Breast epithelium (tissue), 4 donors: ENCODE measurements at regions not wholly inside any gene's neighbourhood (a gene's known extent, or its start where the extent isn't known, plus 50 kb on each side); places are given as distances from the start of the nearest gene placed in this dataset.
"Not testable (repeated sequence)": the region's sequence is repeated elsewhere in the genome, so short reads cannot be mapped to it uniquely, and the experiment has no call there.

Experiments
- DNase-seq, 2 donors: peaks; one replicate each; pipeline ENCODE4 v3.0.0-alpha.2; 2019; ENCODE audit warnings: low spot score in 2 of 2
- H3K27ac ChIP-seq, 2 donors: fragments of 200-600 bp; sonication (generic) in 1 of 2; one replicate each; pipeline ENCODE4 v1.5.1; 2016 to 2019; ENCODE audit warnings: mild to moderate bottlenecking in 1 of 2
- H3K27me3 ChIP-seq, 2 donors: fragments of 200-600 bp; sonication (generic) in 1 of 2; one replicate each; pipeline versions ENCODE4 v1.5.1 to v1.6.0; 2017 to 2019; ENCODE audit warnings: control low read depth in 1 of 2, mild to moderate bottlenecking in 1 of 2
- H3K36me3 ChIP-seq: fragments of 200-600 bp; one replicate; pipeline ENCODE4 v1.5.1; 2019
- H3K4me1 ChIP-seq, 2 donors: fragments of 200-600 bp; sonication (generic); one replicate each; pipeline ENCODE4 v1.5.1; 2016 to 2019; ENCODE audit warnings: control low read depth in 1 of 2
- H3K4me3 ChIP-seq, 3 donors: fragments of 200-600 bp; sonication (generic); 1 replicate in 2 of 3; 2 replicates in 1 of 3; pipeline ENCODE4 v1.5.1; 2016 to 2019; ENCODE audit warnings: mild to moderate bottlenecking in 3 of 3, moderate library complexity in 2 of 3
- H3K9me3 ChIP-seq, 2 donors: fragments of 200-600 bp; sonication (generic) in 1 of 2; one replicate each; pipeline ENCODE4 v1.5.1; 2016 to 2019; ENCODE audit warnings: control low read depth in 1 of 2
- POLR2A ChIP-seq: fragments of 450-650 bp; IDR thresholded peaks from one replicate; pipeline ENCODE4 v1.6.1; 2016; ENCODE audit warnings: antibody characterized with exemption, mild to moderate bottlenecking, moderate library complexity
- POLR2AphosphoS5 ChIP-seq, 3 donors: sonication (generic); formaldehyde crosslinking; IDR thresholded peaks; one replicate each; pipeline ENCODE4 v1.6.1; 2017; ENCODE audit warnings: antibody characterized with exemption in 3 of 3
- intact Hi-C: fragments of 100-400 bp; cut with DNase I; formaldehyde crosslinking; loops from one replicate; pipeline ENCODE4 v1.15.1; 2023; ENCODE audit warnings: low total_unique reads
- TF ChIP-seq, protein P1 (sequence below), 3 donors: fragments of 450-650 bp; IDR thresholded peaks; one replicate each; pipeline ENCODE4 v1.5.1; 2016 to 2017; ENCODE audit warnings: antibody characterized with exemption in 3 of 3, mild to moderate bottlenecking in 3 of 3, moderate library complexity in 3 of 3

DNA sequence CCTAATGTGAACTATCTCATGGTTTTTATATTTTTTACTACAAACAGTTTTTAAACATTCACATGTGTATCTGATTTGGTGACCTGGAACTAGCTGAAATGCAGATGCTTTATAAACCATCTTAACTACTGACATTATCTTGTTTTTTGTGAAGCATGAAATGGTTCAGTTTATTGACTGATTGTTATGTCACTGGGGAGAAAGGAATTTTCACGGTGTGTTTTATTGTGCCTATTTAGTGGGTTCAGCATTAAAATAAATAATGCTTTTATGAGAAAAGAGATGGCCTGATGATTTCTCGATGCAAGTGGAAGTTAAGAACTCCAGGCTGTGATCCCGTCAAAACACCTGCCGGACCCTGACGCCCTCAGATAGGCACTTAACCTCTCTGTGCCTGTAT lies 79.9 kb upstream of the KIF26B start:
- Histone ChIP-seq H3K4me3 (no peak overlapping the region), H3K27ac (no peak overlapping the region), H3K9me3 (no peaks in the 10 kb centered on the region), H3K27me3 (no peaks in the 10 kb centered on the region), H3K36me3 (no peaks in the 10 kb centered on the region), H3K4me1 (no peaks in the 10 kb centered on the region)
- DNase-seq, result no peak
- intact Hi-C loops, result loop anchor here (5.0 kb wide), 1 partner anchor 1678 kb away; no protein-coding TSS in a partner anchor
- TF ChIP-seq, protein P1, sequence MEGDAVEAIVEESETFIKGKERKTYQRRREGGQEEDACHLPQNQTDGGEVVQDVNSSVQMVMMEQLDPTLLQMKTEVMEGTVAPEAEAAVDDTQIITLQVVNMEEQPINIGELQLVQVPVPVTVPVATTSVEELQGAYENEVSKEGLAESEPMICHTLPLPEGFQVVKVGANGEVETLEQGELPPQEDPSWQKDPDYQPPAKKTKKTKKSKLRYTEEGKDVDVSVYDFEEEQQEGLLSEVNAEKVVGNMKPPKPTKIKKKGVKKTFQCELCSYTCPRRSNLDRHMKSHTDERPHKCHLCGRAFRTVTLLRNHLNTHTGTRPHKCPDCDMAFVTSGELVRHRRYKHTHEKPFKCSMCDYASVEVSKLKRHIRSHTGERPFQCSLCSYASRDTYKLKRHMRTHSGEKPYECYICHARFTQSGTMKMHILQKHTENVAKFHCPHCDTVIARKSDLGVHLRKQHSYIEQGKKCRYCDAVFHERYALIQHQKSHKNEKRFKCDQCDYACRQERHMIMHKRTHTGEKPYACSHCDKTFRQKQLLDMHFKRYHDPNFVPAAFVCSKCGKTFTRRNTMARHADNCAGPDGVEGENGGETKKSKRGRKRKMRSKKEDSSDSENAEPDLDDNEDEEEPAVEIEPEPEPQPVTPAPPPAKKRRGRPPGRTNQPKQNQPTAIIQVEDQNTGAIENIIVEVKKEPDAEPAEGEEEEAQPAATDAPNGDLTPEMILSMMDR (IDR thresholded peaks at IDR 0.05), result no peak
- TF ChIP-seq POLR2AphosphoS5 (IDR thresholded peaks at IDR 0.05) (no peak), POLR2A (no peak)

DNA sequence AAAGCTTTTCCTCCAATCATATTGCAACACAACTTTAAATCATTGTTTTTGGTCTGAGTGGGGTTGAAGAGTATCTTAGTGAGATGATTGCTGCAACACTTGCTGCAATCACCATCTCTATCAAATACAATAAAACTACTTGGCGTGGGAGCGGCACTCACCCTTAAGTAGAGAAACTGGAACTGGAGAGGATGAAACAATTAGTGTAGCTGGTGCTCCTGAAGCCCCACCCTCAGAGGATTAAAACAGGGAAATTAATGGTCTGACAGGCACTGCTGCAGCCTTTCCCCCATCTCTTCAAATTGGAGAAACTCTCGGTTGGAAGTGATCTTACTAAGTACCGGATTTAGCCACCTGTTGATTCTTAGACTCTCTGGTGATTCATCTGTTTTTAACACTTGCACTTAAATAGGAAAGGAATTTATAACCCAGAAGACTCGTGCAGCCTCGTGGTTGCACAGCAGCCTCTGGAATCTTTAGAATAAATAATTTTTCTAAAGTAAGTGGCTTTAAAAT lies 80.5 kb upstream of the KIF26B start:
- no peak for DNase-seq
- Histone ChIP-seq H3K4me1 (no peaks in the 10 kb centered on the region), H3K9me3 (no peaks in the 10 kb centered on the region), H3K27me3 (no peaks in the 10 kb centered on the region), H3K27ac (no peak overlapping the region), H3K4me3 (no peak overlapping the region), H3K36me3 (no peaks in the 10 kb centered on the region)
- intact Hi-C loops, result no loop called here
- TF ChIP-seq POLR2A (no peak), POLR2AphosphoS5 (IDR thresholded peaks at IDR 0.05) (no peak)
- TF ChIP-seq, protein P1 (IDR thresholded peaks at IDR 0.05), result no peak

DNA sequence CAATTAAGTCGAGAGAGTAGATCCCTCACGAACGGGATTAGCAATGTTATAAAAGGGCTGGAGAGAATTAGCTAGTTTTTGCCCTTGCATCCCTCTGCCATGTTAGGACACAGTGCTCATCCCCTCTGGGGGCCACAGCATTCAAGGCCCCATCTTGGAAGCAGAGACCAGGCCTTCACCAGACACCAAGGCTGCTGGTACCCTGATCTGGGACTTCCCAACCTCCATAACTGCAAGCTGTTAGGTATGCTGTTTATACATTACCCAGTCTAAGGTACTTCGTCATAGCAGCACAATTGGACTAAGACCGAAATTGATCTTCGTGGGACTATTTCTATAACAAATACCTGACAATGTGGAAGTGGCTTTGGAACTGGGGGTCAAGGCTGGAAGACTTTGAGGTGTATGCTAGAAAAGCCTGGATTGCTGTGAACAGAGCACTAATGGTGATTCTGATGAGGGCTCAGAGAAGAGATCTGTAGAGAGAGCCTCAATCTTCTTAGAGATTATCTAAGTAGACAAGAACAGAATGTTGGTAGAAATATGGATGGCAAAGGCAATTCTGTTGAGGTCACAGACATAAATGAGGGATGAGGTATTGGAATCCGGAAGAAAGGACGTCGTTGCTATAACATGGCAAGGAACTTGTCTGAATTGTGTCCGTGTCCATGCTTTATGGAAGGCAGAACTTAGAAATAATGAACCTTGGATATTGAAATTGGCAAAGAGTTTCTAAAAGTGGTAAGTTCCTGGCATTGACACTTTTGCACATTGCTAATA lies 83.8 kb upstream of the KIF26B start:
- H3K4me3 ChIP-seq, result no peak overlapping the region
- H3K9me3 ChIP-seq, result no peaks in the 10 kb centered on the region
- intact Hi-C loops, result no loop called here
- H3K27me3 ChIP-seq, result no peaks in the 10 kb centered on the region
- no peaks in the 10 kb centered on the region for H3K4me1 ChIP-seq
- TF ChIP-seq, protein P1 (IDR thresholded peaks at IDR 0.05), result no peak
- no peak for TF ChIP-seq POLR2AphosphoS5 (IDR thresholded peaks at IDR 0.05)
- no peak for TF ChIP-seq POLR2A
- no peak for DNase-seq
- H3K36me3 ChIP-seq, result no peaks in the 10 kb centered on the region
- H3K27ac ChIP-seq, result no peak overlapping the region

DNA sequence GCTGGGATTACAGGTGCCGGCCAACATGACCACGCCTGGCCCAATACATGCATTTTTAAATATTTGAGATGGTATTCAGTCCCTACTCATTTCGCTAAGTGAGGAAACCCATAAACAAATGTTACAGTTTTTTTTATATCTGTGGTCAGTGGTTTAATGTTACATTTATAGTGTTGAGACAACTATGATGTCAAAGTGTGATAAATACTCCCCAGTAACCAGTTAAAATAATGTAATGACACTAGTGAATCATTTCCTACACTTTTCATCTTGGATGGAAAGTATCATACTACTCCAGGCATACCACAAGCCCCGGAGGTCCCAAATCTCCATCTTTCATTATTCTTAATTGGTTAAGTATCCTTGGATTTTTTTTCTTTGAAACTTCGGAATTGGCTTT lies 87.5 kb upstream of the KIF26B start:
- Histone ChIP-seq H3K27ac (no peak overlapping the region), H3K9me3 (no peaks in the 10 kb centered on the region), H3K4me3 (no peak overlapping the region), H3K4me1 (no peaks in the 10 kb centered on the region), H3K36me3 (no peaks in the 10 kb centered on the region), H3K27me3 (no peaks in the 10 kb centered on the region)
- no peak for DNase-seq
- no peak for TF ChIP-seq POLR2A
- TF ChIP-seq POLR2AphosphoS5 (IDR thresholded peaks at IDR 0.05), result no peak
- TF ChIP-seq, protein P1 (IDR thresholded peaks at IDR 0.05), result no peak
- intact Hi-C loops, result no loop called here

DNA sequence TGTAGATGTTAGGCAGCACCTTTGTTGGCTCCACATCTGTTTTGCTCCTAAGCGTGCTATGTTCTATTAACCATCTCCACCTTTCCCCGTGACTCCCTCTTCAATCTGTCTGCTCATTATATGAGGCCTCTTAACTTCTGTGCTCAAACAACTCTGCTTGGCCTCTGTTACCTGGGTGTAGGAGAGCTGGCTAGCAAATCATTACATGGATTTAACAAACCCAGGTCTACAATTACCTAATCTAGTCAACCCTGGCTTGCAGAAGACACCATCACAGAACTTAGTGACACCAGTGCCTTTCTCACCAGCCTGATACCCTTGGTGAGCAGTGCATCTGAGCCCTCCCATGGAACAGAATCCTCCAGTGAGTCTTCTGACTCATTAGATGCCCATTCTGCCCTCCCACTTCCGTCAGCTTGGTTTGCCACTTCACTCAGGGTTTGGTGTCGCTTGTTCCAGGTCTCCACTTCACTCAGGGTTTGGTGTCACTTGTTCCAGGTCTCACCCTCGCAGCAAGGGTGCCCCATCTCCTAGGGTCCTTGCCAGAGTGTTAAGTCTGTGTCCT lies 92.0 kb upstream of the KIF26B start:
- Histone ChIP-seq H3K4me3 (no peak overlapping the region), H3K36me3 (no peaks in the 10 kb centered on the region), H3K27me3 (no peaks in the 10 kb centered on the region), H3K9me3 (no peaks in the 10 kb centered on the region), H3K27ac (no peak overlapping the region), H3K4me1 (no peaks in the 10 kb centered on the region)
- intact Hi-C loops, result no loop called here
- DNase-seq, result no peak
- TF ChIP-seq, protein P1 (IDR thresholded peaks at IDR 0.05), result no peak
- TF ChIP-seq POLR2AphosphoS5 (IDR thresholded peaks at IDR 0.05) (no peak), POLR2A (no peak)

DNA sequence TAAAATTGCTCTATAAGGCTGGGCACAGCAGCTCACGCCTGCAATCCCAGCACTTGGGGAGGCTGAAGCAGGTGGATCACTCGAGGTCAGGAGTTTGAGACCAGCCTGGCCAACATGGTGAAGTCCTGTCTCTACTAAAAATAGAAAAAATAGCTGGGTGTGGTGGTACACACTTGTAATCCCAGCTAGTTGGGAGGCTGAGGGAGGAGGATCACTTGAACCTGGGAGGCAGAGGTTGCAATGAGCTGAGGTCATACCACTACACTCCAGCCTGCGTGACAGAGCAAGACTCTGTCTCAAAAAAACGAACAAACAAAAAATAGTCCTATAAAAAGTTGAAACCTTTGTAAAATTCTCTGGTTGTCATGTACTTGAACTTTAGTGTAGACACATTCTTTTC lies 93.0 kb upstream of the KIF26B start:
- H3K36me3 ChIP-seq, DNase-seq, H3K27ac ChIP-seq, H3K4me3 ChIP-seq, H3K4me1 ChIP-seq, H3K9me3 ChIP-seq, H3K27me3 ChIP-seq, intact Hi-C loops: not testable (repeated sequence)
